HG02885 (cell line): ENCODE measurements at regions not wholly inside any gene's neighbourhood (a gene's known extent, or its start where the extent isn't known, plus 50 kb on each side); places are given as distances from the start of the nearest gene placed in this dataset.

Experiments
- ATAC-seq: cut with Tn5 transposase; IDR thresholded peaks from one replicate; pipeline ENCODE4 v1.9.1; 2021; ENCODE audit warnings: mild to moderate bottlenecking; ENCODE audit not compliant: unreplicated experiment, poor library complexity

DNA sequence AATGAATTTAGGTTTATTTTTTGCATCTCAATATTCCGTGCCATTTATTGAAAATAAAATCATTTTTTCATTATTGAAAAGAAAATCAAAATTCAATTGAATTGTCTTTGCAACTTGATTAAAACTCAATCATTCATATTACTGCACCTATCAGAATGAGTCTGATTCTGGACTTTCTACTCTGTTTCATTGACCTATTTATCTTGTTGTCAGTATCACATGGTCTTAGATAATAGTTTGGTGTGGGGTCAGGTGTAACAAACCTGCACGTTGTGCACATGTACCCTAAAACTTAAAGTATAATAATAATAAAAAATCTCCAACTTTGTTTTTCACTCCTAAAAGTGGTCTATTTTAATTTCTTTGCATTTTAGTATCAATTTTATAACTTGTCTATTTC is 422.9 kb downstream of the RAD51AP2 start:
- ATAC-seq, result no peak

DNA sequence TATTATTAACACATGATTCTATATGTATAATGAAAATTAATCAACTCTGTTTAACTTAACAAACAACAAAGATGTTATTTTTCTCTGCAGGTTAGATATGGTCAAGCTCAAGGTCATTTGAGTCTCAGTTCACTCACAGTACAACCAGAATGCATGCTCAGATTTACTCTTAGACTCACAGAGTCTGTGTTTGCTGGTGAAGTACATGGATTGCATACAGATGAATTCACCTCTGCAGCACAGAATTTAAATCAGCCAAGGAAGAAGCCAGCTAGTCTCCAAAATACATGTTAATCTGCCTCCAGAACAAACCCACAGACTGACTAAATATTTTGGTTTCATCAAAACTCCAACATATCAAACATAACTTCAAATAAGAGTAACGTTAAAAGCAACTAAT is 424.5 kb downstream of the RAD51AP2 start:
- no peak for ATAC-seq

DNA sequence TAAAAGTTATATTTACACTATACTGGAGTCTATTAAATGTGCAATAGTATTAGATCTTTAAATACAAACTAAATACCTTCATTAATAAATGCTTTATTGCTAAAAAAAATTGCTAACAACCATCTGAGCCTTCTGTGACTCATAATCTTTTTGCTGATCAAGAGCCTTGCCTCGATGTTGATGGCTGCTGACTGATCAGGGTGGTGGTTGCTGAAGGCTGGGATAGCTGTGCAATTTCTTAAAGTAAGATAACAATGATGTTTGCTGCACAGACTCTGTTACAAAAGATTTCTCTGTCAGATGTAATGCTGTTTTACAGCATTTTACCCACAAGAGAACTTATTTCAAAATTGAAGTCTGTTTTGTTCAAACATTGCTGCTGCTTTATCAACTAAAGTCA is 421.4 kb upstream of the CYRIA start:
- no peak for ATAC-seq

DNA sequence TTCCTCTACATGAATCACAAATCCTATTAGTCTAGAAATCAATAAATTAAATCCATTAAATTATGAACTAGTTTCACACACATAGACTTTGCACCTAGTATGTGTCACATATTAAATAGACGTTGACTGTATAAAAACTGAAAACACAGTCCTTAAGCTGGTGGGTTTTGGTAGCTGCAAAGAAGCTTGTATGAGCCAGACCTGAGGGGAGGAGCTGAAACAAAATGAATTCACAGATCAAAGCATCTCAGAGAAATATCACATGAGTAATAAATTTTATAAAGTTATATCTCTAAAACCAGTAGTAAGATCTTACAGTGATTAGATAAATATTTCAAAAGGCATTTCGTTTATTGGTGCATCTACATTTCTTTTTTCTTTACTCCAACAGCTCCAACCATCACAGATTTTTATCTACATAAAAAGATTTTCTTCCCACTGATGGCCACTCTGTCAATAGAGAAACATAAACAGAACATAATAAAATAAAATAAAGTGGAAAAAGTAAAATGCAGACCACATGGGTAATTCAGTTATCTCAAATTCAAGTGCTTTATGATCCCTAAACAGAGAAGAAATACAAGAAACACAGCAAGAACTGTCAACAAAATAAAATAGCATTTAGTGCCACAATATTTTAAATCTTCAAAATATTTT is 420.0 kb upstream of the CYRIA start:
- ATAC-seq, result no peak

GRCh38 chr2:17084877-17085276 is 419.2 kb upstream of the CYRIA start:
- no peak for ATAC-seq

- no peak for ATAC-seq
Observed at GRCh38 chr2:17083902-17084301, 418.3 kb upstream of the CYRIA start.

GRCh38 chr2:17079262-17079661 is 413.6 kb upstream of the CYRIA start:
- no peak for ATAC-seq

DNA sequence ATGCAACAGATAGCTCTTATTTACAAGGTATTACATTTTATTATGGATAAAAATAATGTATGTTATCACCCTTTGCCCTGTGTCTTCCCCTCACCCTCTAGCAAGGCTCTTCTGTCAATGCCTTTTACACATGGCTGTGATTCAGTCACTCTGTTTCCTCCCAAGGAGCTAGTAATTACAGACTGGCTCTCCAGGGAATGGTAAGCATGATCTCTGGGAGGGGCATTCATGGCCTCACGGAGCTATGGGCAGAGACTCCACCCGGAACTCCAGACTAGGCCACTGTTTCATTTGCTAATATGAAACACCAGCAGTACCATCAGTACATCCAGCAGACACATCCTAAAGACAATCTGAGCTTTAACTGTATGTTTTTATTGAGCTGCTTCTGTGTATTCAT is 410.9 kb upstream of the CYRIA start:
- ATAC-seq, result no peak

DNA sequence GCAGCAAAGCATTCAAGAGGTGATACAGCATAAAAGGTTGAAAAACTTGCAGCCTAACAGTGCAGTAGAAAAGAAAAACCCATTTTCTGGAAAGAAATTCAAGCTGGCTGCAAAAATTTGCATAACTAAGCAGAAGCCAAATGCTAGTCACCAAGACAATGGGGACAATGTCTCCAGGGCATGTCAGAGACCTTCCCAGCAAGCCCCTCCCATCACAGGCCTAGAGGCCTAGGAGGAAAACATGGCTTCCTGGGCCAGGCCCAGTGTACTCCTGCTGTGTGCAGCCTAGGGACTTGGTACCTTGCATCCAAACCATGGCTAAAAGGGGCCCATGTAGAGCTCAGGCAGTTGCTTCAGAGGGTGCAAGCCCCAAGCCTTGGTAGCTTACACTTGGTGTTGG is 405.1 kb upstream of the CYRIA start:
- ATAC-seq, result no peak

- ATAC-seq, result no peak
Observed at GRCh38 chr2:17069564-17069963, 403.9 kb upstream of the CYRIA start.

DNA sequence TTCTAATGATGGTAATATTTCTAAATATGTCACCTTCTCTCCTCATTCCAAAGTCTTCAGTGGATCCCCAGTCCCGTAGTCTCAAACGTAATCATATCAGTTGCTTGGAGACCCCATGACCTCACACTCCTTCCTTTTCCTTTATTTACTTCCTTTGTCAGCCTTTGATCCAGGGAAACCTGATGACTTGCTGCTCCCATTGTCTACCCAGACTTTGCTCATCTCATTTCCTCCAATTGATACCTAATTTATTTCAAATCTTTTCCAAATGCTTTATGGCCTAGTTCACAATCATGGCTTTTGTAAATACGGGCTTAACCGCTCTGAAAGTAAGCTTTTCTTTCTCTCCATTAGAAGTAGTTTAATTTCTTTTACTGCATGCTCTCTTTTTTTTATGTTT is 402.4 kb upstream of the CYRIA start:
- ATAC-seq, result no peak

- ATAC-seq, result no peak
Observed at GRCh38 chr2:17065536-17065935, 399.9 kb upstream of the CYRIA start.

DNA sequence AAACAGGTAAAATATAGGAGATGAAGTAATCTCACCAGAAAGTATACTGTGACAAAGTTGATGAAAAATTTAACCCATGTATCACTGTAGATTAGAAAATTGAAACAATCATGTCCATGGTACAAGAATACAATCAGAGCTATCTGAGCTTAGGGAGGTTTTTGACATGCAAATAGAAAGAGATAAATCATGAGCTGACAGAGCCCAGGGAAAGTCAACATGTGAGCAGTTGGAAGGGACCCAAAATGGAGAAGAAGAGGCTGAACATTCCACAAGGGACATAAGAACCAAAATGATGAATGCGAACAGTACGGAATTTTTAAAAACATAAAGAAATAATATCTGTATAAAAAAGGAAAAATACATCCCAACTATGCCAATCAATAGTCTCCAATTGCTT is 395.4 kb upstream of the CYRIA start:
- ATAC-seq, result no peak

DNA sequence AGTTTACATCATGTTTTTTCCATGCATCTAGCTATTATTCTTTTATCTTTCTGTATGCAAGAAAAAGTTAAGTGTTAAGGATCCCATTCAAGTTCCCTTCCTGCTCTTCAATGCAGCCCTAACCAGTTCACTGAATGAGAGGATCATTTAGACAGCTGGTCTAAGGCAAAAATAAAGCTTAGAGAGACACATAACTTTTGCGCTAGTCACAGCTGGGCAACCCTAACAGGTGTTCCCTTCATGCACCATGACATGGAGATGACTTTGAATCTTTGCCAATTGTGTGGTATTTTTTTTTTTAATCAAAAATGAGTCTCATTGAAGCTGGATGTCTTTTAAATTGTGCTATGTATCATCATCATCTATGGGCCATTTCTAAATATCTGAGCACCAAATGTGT is 393.8 kb upstream of the CYRIA start:
- no peak for ATAC-seq

GRCh38 chr2:17058772-17059402 is 393.3 kb upstream of the CYRIA start:
- no peak for ATAC-seq

- ATAC-seq, result no peak
Observed at GRCh38 chr2:17057109-17058017, 391.7 kb upstream of the CYRIA start.

GRCh38 chr2:17056236-17056635 is 390.6 kb upstream of the CYRIA start:
- no peak for ATAC-seq

- ATAC-seq, result no peak
Observed at GRCh38 chr2:17052001-17052400, 386.4 kb upstream of the CYRIA start.

GRCh38 chr2:17051538-17051937 is 385.9 kb upstream of the CYRIA start:
- ATAC-seq, result no peak

- ATAC-seq, result no peak
Observed at GRCh38 chr2:17043173-17043572, 377.5 kb upstream of the CYRIA start.

- ATAC-seq, result no peak
Observed at GRCh38 chr2:17036361-17036760, 370.7 kb upstream of the CYRIA start.
